ENCODE measurements at regions not wholly inside any gene's neighbourhood (a gene's known extent, or its start where the extent isn't known, plus 50 kb on each side); places are given as distances from the start of the nearest gene placed in this dataset.

GRCh38 chr3:117243657-117244056 lies 534.1 kb downstream of the TUSC7 start:
- no peak for TF ChIP-seq CTCF (IDR thresholded peaks at IDR 0.05)
- TF ChIP-seq POLR2A (IDR thresholded peaks at IDR 0.05): no peak

All from adrenal gland (tissue), 5 donors.